Fibroblast of the aortic adventitia (primary cell): ENCODE measurements at regions not wholly inside any gene's neighbourhood (a gene's known extent, or its start where the extent isn't known, plus 50 kb on each side); places are given as distances from the start of the nearest gene placed in this dataset.

Experiments used
- DNase-seq: peaks from one replicate; pipeline ENCODE4 v3.0.0-alpha.2; 2010; ENCODE audit warnings: low read depth
- H3K4me3 ChIP-seq: 2 replicates; pipeline ENCODE4 v1.5.1; 2011; ENCODE audit warnings: low read depth, mild to moderate bottlenecking, control low read depth, low read length, moderate library complexity
- CTCF ChIP-seq: IDR thresholded peaks from 2 replicates; pipeline ENCODE4 v1.5.1; 2011; ENCODE audit warnings: mild to moderate bottlenecking, low read length, control low read depth, inconsistent platforms; ENCODE audit not compliant: insufficient read depth

- no peak for TF ChIP-seq CTCF
- DNase-seq, result no peak
- no peak overlapping the region for H3K4me3 ChIP-seq
Observed at GRCh38 chr7:106196460-106197021, 84.4 kb upstream of the SYPL1 start.

GRCh38 chr7:106193661-106194060, 81.5 kb upstream of the SYPL1 start:
- no peak overlapping the region for H3K4me3 ChIP-seq
- TF ChIP-seq CTCF, result no peak
- DNase-seq, result no peak

GRCh38 chr7:106190589-106191330, 78.6 kb upstream of the SYPL1 start:
- no peak overlapping the region for H3K4me3 ChIP-seq
- TF ChIP-seq CTCF, result no peak
- no peak for DNase-seq

- no peak overlapping the region for H3K4me3 ChIP-seq
- TF ChIP-seq CTCF, result no peak
- DNase-seq, result no peak
Observed at GRCh38 chr7:106187613-106188350, 75.7 kb upstream of the SYPL1 start.

GRCh38 chr7:106185719-106186118, 73.6 kb upstream of the SYPL1 start:
- no peak overlapping the region for H3K4me3 ChIP-seq
- TF ChIP-seq CTCF, result no peak
- no peak for DNase-seq

GRCh38 chr7:106183952-106184351, 71.8 kb upstream of the SYPL1 start:
- no peak overlapping the region for H3K4me3 ChIP-seq
- no peak for DNase-seq
- no peak for TF ChIP-seq CTCF
